GM12864 (cell line): ENCODE measurements at regions not wholly inside any gene's neighbourhood (a gene's known extent, or its start where the extent isn't known, plus 50 kb on each side); places are given as distances from the start of the nearest gene placed in this dataset.
"Not testable (repeated sequence)": the region's sequence is repeated elsewhere in the genome, so short reads cannot be mapped to it uniquely, and the experiment has no call there.

ENCODE experiments used
- DNase-seq: peaks from one replicate; pipeline ENCODE4 v3.0.0-alpha.2; 2011; ENCODE audit warnings: low read depth
- H3K4me3 ChIP-seq: 2 replicates; pipeline ENCODE4 v1.5.1; 2011; ENCODE audit warnings: mild to moderate bottlenecking, low read depth, low read length, control low read depth
- TF ChIP-seq, protein P1 (sequence below): IDR thresholded peaks from 2 replicates; pipeline ENCODE4 v1.5.1; 2011; ENCODE audit warnings: low read depth, mild to moderate bottlenecking, moderate library complexity, low read length, control low read depth, inconsistent platforms; ENCODE audit errors: missing control alignments

DNA sequence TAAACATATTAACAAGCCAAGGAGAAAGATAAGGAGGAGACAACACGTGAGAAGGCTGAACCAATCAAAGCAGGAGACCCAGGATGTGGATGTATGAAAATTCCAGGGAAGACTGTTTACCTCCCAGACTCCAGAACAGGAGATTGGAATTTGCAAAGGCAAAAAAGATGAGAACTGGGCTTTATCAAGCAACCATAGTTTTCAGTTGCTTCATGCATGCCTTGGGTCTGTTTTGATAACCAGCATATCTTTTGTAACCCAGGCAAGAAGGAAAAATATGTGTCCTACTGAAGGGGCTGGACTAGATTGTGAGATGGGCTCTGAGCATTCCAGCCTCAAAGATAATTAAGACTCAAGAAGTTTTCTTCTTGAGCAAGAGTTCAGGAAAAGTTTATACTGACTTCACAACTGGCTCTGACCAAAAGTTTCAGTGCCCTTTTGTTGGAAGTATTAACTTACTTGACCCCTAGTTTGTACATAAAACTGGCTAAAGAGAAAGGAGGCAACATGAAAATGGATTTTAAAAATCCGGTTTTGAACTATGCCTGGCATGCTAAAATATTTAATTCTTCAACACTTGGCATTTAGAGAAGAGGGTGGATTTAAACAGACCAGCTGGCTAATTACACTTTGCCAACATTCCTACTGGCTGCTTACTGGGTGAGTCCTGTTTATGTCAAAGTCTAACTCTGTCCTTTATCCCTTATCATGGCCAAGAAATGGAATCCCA, 79.3 kb upstream of the CD28 start:
- no peak for DNase-seq

GRCh38 chr2:203629699-203630098, 76.7 kb upstream of the CD28 start:
- H3K4me3 ChIP-seq = no peak overlapping the region
- TF ChIP-seq, protein P1, sequence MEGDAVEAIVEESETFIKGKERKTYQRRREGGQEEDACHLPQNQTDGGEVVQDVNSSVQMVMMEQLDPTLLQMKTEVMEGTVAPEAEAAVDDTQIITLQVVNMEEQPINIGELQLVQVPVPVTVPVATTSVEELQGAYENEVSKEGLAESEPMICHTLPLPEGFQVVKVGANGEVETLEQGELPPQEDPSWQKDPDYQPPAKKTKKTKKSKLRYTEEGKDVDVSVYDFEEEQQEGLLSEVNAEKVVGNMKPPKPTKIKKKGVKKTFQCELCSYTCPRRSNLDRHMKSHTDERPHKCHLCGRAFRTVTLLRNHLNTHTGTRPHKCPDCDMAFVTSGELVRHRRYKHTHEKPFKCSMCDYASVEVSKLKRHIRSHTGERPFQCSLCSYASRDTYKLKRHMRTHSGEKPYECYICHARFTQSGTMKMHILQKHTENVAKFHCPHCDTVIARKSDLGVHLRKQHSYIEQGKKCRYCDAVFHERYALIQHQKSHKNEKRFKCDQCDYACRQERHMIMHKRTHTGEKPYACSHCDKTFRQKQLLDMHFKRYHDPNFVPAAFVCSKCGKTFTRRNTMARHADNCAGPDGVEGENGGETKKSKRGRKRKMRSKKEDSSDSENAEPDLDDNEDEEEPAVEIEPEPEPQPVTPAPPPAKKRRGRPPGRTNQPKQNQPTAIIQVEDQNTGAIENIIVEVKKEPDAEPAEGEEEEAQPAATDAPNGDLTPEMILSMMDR = no peak
- DNase-seq = no peak

More for the DNA sequence above, 79.3 kb upstream of the CD28 start:
- TF ChIP-seq, protein P1 = no peak
- no peak overlapping the region for H3K4me3 ChIP-seq

- TF ChIP-seq, protein P1 = no peak
- H3K4me3 ChIP-seq = no peak overlapping the region
- no peak for DNase-seq
Measured at GRCh38 chr2:203631068-203631757, 75.2 kb upstream of the CD28 start.

DNA sequence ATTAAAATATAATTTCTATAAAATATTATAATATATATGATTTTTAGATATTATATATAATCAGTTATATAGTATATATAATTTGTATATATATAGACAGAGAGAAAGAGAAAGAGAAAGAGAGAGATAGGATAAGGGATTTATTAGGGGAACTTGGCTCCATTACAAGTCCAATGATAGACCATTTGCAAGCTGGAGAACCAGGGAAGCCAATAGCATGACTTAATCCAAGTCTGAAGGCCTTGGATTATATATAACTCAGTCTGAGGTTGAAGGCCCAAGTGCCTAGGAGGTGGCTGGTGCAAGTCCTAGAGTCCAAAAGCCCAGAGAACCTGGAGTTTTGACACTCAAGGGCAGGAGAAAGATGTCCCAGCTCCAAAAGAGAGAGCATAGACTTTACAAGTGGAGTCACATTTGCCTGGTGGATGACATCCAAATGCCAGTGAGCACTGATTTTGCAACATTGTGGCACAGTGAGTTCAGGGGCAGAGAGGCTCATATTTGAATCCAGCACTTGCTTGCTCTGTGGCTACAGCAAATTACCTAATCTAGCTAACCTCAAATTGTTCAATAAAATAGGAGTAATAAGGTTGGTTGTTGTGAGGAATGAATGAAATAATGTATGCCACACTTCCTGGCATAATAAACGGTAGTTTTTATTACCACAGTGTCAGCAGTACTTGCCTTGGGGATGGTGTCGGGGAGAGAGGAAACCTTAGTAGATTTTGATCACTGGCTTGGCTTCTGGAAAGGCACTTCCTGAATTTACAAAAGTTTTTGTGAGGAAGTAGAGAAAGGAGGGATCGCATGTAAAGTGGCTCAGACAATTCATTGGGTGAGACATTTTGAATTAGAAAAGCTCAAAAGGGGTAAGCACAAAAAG, 69.6 kb upstream of the CD28 start:
- H3K4me3 ChIP-seq = no peak overlapping the region
- TF ChIP-seq, protein P1 = no peak
- DNase-seq = no peak

- DNase-seq = no peak
- no peak overlapping the region for H3K4me3 ChIP-seq
- TF ChIP-seq, protein P1 = no peak
Measured at GRCh38 chr2:203637471-203638167, 68.8 kb upstream of the CD28 start.

DNA sequence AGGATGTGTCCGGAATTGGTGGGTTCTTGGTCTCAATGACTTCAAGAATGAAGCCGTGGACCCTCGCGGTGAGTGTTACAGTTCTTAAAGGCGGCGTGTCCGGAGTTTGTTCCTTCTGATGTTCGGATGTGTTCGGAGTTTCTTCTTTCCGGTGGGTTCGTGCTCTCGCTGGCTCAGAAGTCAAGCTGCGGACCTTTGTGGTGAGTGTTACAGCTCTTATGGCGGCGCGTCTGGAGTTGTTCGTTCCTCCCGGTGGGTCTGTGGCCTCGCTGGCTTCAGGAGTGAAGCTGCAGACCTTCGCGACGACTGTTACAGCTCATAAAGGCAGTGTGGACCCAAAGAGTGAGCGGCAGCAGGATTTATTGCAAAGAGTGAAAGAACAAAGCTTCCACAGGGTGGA, 64.6 kb upstream of the CD28 start:
- not testable (repeated sequence) for DNase-seq, H3K4me3 ChIP-seq

DNA sequence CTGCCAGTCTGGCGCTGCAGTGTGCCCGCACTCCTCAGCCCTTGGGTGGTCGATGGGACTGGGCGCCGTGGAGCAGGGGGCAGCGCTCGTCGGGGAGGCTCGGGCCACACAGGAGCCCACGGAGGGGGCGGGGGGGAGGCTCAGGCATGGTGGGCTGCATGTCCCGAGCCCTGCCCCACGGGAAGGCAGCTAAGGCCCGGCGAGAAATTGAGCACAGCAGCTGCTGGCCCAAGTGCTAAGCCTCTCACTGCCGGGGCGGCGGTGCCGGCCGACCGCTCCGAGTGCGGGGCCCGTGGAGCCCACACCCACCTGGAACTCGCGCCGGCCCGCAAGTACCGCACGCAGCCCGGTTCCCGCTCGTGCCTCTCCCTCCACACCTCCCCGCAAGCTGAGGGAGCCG, 63.6 kb upstream of the CD28 start:
- not testable (repeated sequence) for H3K4me3 ChIP-seq, DNase-seq
